CD4-positive, alpha-beta T cell treated with Interferon gamma for 1 hour (primary cell): ENCODE measurements at regions not wholly inside any gene's neighbourhood (a gene's known extent, or its start where the extent isn't known, plus 50 kb on each side); places are given as distances from the start of the nearest gene placed in this dataset.

Source experiments
- DNase-seq: peaks from one replicate; pipeline ENCODE4 v3.0.0-alpha.2; 2020

GRCh38 chr9:80569236-80569635 is 997.5 kb downstream of the TLE4 start:
- no peak for DNase-seq

GRCh38 chr9:80561526-80561925 is 989.8 kb downstream of the TLE4 start:
- no peak for DNase-seq

GRCh38 chr9:80560976-80561375 is 989.2 kb downstream of the TLE4 start:
- no peak for DNase-seq

GRCh38 chr9:80557256-80557655 is 985.5 kb downstream of the TLE4 start:
- no peak for DNase-seq

GRCh38 chr9:80556631-80557030 is 984.9 kb downstream of the TLE4 start:
- no peak for DNase-seq

- no peak for DNase-seq
These were observed 984.1 kb downstream of the TLE4 start for GRCh38 chr9:80555782-80556325.

- DNase-seq, result no peak
These were observed 983.1 kb downstream of the TLE4 start for GRCh38 chr9:80554856-80555255.

- DNase-seq, result no peak
These were observed 982.5 kb downstream of the TLE4 start for GRCh38 chr9:80554301-80554700.

- no peak for DNase-seq
These were observed 981.2 kb downstream of the TLE4 start for GRCh38 chr9:80552931-80553330.

- DNase-seq, result no peak
These were observed 978.4 kb downstream of the TLE4 start for GRCh38 chr9:80550181-80550580.

GRCh38 chr9:80547613-80548012 is 975.8 kb downstream of the TLE4 start:
- no peak for DNase-seq

GRCh38 chr9:80540387-80540786 is 968.6 kb downstream of the TLE4 start:
- no peak for DNase-seq

GRCh38 chr9:80538976-80539375 is 967.2 kb downstream of the TLE4 start:
- no peak for DNase-seq

GRCh38 chr9:80522465-80522864 is 950.7 kb downstream of the TLE4 start:
- DNase-seq, result no peak

GRCh38 chr9:80521151-80521550 is 949.4 kb downstream of the TLE4 start:
- DNase-seq, result no peak

- no peak for DNase-seq
These were observed 948.5 kb downstream of the TLE4 start for GRCh38 chr9:80520231-80520630.

GRCh38 chr9:80518441-80518840 is 946.7 kb downstream of the TLE4 start:
- DNase-seq, result no peak

- no peak for DNase-seq
These were observed 944.9 kb downstream of the TLE4 start for GRCh38 chr9:80516679-80517078.

- no peak for DNase-seq
These were observed 937.6 kb downstream of the TLE4 start for GRCh38 chr9:80509358-80509757.

- no peak for DNase-seq
These were observed 935.8 kb downstream of the TLE4 start for GRCh38 chr9:80507611-80508010.

GRCh38 chr9:80504601-80505230 is 933.0 kb downstream of the TLE4 start:
- DNase-seq, result no peak

- DNase-seq, result no peak
These were observed 932.0 kb downstream of the TLE4 start for GRCh38 chr9:80503671-80504281.

- no peak for DNase-seq
These were observed 930.5 kb downstream of the TLE4 start for GRCh38 chr9:80502306-80502705.

GRCh38 chr9:80501635-80502034 is 929.9 kb downstream of the TLE4 start:
- no peak for DNase-seq

GRCh38 chr9:80500300-80500699 is 928.5 kb downstream of the TLE4 start:
- no peak for DNase-seq
